A204.1 (cell line): ENCODE measurements at regions not wholly inside any gene's neighbourhood (a gene's known extent, or its start where the extent isn't known, plus 50 kb on each side); places are given as distances from the start of the nearest gene placed in this dataset.
"Not testable (repeated sequence)": the region's sequence is repeated elsewhere in the genome, so short reads cannot be mapped to it uniquely, and the experiment has no call there.

Experiments used
- FAIRE-seq: peaks from 2 replicates; lab custom pipeline; 2012; peaks lifted over from hg19 to GRCh38; lab: Jason Lieb, UNC

DNA sequence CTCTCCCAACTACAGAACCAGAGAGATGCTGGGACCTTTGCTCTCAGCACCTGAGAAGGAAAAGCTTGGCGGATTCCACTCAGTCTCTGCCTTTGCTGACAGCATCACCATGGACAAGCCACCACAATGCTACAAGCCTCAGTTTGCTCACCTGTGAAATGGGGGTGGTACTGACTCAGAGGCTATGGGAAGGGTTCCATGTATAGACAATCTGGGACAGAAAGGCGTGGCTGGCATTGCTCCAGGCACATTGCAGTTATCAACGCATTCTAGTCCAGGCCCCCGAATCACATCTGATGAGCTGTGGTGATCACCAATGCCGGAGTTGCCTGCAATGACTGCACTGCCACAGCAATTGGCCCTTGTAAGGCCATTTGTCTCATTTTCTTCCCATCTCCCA, 72.6 kb downstream of the ISX start:
- no peak for FAIRE-seq

DNA sequence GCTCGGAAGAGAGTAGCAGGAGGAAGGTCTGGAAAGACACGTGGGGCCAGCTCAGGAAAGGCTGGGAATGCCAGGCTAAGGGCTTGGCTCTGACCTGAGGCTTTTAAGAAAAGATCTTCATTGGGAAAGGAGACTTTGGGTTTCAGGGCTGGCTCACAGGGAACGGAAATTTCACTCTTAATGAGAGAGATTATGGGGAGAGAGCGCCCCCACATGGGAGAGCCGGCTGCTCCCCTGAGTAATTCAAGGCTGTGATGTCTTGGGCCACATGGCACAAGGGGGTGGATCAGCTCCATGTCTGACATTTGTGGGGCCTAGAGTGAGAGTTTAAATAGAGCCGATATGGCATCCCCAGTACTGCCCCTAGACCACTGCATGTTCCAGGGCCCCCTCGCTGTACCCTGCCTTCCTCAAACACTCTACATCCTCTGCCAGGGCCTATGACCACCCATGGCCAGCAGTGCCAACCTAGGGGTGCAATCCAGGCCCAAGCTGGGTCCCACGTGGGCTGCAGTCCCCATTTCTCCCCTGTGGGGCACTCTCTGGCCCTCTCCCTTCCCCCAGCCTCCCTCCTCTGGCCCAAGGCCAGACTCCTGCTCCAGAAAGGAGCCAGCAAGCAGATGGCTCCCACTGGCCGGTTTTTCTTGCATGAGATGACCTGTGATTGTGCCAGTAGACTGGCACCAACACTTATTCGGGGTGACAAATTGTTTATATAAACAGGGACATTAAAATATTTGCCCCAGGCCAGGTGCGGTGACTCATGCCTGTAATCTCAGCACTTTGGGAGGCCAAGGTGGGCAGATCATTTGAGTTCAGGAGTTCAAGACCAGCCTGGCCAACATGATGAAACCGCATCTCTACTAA, 75.2 kb downstream of the ISX start:
- FAIRE-seq: no peak

DNA sequence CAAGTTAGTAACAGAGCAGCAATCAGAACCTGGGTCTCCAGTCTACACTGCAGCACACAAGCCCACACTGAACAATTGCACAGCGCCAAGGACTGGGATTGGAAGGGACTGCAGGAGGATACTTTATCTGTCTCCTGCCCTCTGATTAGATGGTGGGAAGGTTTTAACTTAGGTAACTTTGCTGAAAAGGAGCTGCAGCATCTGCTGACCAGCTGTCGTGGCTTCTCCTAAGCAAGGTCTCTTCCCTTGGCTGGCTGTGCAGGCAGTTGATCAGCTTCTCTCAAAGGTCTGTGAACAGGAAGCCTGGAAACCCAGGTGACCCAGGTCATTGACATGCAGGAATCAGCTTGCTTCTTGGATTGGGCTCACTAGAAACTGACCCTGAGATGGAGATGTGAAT, 82.4 kb downstream of the ISX start:
- FAIRE-seq: no peak

DNA sequence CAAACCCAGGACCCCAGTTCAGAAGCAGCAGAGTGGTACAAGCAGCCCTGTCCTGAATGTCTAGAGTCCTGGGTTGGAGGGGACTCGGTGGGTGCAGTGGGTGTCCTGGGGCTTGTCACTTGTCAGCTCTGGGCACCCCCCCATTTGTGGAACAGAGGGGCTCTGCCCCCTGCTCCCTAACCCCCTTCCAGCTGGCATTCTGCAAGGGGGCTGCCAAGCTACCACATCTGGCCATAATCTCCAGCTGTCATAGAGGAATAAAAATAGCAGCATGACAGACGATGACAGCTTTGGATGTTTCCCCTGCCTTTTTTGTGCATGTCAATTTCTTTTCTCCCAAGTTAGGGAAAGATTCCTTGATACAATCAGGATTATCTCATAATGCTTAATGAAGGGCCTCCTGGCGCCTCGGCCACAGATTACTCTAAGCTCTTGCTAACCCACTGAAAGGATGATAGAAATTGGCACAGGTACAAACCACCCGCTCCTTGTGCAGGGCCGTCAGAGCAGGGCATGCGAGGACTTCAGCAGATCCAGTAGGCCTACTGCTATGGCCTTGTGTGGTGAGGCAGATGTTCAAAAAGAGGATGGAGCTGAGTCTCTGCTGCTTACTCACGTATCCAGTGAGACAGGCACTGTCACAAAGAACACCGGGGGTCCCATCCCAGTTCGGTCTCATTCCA, 83.0 kb downstream of the ISX start:
- no peak for FAIRE-seq

DNA sequence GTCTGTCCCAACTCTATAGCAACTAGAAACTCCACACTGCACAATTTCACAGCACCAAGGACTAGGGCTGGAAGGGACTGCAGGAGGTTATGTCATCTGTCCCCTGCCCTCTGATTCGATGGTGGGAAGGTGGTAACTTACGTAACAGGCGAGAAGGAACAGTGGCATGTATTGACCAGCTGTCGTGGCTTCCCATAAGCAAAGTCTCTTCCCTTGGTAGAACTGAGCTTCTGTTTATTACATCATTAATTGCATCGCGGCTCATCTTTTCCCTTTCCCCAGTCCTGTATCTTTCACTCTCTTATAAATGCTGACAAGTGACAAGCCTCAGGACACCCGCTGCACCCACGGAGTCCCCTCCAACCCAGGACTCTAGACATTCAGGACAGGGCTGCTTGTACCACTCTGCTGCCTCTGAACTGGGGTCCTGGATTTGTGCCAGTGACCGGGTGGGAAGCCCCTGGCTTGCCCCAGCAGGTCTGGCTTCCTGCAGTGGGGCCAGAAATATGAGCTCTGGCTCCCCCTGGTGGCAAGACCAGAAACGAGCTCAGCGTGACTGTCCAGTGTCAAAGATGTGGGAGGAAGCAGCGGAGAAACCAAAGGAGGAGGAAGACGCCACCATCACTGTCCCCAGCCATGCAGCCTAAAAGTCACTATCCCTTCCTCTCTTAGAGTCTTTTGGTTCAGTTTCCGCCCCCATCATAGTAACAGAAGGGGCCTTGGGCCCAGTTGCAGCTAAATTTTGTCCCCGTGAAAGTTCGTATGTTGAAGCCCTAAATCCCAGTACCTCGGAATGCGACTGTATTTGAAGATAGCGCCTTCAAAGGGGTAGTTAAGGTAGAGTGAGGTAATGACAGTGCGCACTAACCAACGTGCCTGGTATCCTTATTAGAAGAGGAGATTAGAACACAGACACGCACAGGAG, 84.5 kb downstream of the ISX start:
- no peak for FAIRE-seq

DNA sequence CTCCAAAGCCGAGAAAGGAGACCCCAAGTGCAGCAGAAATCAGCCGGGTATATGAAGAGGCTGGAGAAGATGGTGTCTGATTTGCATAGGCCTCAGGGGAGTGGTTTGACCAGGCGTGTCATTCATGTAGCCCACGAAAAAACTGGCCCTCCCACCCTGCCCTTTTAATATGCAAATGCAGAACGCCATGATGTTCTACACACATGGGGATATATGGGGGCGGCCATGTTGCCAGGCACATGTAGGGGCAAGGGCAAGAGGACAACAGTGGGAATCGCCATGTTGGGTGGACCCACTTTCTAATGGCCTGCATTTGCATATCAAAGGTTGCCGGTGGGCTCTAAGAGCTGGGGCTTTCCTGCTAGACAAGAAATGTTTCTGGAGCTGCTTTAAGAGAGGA, 86.4 kb downstream of the ISX start:
- FAIRE-seq: no peak

DNA sequence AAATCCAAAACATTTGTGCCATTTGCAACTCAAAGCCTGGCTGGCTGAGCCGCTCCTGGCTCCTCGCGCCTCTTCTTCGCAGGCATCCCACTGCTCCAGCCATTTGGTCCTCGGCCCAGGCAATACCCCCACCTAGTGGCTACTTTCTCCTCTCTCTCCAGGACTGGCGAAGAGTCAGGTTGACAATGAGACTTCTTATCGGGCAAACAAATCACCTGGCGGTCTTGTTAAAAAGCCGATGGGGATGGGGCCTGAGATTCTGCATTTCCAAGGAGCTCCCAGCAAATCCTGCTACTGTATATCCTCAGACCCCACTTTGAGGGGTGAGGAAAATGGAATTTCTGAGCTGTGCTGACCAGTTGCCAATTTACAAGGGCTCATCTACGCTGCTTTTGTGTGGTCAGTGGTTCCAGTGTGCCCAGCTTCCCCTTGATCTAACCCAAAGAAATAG, 89.0 kb downstream of the ISX start:
- no peak for FAIRE-seq

DNA sequence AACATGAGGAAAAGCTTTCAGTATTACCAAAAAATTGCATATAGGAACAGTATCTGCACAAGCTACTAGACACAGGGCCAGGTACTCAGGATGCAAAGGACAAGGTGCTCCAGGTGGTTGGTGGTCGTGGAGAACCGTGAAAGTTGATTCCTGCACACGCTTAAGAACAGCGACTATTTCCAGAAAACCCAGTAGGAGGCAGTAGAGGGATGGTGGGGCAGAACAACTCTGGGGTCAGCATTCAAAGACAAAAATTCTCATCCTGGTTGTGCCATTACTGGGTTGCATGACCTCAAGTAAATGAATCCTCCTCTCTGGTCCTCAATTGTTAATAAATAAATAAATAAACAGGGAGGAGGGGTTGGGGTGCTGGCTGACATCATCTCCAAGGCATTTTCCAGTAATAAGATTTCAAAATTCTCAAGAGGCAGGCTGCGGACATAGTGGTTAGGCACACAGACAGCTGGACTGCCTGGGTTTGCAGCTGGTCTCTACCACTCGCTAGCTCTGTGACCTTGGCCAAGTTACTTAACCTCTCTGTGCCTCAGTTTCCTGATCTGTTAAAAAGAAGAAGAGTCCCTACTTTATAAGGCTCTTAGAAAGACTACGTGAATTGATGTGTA, 89.6 kb downstream of the ISX start:
- no peak for FAIRE-seq

DNA sequence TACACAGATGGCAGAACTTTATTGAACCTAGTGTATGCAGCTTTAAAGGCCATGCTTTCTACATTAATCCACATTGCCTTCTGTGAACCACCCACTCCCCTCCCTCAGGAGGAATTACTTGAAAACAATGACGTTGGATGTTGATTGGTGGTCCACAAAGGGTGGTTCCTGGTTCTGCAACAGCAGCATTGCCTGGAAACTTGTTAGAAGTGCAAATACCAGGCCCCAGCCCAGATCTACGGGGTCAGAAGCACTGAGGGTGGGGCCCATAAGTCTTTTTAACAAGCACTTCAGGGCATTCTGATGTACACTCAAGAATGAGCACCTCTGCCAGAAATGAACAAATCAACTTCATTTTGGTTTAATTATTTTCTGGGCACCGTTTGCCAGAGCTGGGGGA, 91.0 kb downstream of the ISX start:
- no peak for FAIRE-seq

DNA sequence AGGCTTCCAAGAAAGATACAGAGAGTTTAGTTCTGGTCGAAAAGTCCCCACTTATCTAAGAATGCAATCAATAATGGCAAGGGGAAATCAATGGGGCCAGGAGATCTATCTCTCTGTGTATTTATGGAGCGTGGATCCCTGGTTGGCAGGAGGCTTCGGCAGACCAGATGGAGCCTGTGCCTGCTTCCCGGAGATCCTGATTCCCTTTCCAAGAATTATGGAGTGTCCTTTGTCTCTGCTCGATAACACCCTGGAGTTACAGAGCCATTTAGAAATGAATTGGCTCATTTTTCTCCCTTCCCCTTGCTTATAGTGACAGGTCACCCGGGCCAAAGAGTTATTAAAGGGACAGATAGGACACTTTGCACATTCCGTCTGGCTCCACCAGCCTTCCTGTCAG, 92.4 kb downstream of the ISX start:
- FAIRE-seq: no peak

DNA sequence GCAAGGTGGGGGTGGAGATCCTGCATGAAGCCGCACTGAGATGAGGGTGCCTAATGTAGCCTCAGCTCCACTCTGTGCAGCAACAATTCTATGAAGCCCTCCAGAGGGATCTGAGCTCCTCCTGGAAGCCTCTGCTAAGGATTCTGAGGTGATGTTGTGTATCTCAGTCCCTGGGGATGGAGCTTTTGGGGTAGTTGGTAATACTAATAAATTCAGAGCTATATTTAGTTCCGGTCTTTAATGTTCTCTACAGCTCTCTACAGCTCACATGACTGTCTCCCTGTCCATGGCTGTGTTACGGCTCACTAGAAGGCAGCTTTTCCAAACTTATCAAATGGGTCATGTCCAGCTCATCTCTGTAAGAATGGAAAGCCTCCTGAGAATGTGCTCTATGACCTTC, 93.4 kb downstream of the ISX start:
- FAIRE-seq: no peak

DNA sequence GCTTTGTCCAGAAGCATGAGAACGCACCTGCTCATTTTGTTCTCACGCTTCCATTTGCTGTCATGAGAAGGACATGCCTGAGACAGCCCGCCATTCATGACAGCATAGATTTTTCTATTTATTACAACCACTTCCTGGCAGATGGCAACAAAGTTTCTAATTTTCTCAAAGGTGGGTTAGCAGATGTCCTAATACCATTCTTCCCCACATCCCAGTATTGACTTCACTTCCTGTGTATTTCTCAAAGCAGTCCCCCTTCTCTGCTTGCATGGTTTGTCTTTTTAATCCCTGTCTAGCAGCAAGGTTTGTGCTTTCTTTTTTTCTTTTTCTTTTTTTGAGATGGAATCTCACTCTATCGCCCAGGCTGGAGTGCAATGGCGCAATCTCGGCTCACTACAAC, 94.3 kb downstream of the ISX start:
- FAIRE-seq: no peak

DNA sequence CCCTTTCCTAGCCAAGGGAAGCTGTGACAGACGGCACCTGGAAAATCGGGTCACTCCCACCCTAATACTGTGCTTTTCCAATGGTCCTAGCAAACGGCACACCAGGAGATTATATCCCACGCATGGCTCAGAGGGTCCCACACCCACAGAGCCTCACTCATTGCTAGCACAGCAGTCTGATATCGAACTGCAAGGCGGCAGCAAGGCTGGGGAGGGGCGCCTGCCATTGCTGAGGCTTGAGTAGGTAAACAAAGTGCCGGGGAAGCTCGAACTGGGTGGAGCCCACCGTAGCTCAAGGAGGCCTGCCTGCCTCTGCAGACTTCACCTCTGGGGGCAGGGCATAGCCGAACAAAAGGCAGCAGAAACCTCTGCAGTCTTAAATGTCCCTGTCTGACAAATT, 91.4 kb upstream of the HMGXB4 start:
- FAIRE-seq: not testable (repeated sequence)

DNA sequence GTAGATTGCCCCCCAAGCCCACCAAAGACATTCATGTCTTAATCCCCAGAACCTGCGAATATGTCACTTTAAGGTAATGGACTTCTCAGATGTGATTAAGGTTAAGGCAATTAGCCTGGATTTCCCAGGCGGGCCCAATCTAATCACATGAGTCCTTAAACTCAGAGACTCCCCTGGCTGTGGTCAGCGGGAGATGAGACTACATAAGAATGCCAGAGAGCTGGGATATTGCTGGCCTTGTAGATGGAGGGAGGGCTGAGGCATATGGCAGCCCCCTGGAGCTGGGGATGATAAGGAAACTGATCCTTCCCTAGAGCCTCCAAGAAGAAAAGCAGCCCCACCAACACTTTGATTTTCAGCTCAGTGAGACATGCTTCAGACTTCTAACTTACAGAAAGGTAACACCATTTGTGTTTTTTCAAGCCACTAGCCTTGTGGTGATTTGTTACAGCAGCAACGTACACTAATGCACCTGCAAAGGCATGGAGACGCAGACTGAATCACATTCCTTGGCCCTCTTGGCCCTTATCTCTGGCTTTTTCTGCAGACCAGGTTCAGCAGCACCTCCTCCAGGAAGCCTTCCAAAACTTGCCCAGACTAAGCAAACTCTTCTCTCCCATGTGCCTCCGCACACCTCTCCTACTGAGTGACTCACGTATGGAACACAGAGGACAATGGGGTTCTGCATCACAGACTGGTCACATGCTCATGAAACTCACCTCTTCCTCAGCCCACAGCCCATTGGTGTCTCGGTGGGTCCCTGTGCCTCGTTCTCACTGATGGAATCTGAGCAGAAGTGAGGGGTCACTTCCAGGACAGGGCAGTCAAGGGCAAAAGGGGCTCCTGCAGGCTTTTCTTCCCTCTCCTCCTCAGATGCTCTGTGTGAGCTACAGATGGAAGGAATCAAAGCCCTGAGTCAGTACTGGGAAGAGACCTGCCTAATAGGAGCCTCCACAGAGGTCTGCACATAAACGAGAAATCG, 86.3 kb upstream of the HMGXB4 start:
- no peak for FAIRE-seq

DNA sequence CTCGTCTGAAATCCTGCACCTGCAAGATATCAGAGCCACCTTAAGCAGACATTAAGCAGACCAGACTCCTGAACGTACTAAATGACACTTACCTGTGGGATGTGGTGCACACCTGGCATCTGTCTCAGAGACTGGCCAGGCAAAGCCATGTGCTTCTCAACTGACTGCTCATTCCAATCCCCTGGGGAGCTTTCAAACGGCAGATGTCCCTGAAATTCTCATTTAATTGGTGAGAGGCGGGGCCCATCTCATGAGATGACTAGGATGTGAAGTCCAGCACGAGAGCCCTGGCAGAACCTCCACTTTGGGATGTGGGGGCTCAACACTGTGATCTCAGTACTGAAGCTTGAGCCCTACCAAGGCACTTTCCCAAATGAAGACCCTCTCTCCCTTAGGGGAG, 84.9 kb upstream of the HMGXB4 start:
- FAIRE-seq: no peak

DNA sequence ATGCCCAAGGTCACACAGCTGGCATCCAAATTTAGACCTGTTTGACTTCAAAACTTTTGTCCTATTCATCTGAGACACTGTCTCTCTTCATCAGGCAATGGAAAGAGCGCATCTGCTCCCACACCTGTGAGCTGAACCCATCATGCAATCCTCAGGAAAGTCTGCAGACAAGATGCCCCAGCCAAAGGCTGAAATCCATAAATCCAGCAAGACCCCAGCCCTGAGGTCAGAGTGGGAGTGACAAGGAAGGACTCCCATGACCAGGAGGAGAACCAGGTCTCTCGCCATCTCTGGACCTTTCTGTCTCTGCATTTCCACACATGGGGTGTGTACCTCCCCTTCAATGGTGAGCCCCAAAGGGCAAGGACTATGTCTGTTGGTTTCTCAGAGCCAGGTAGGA, 83.6 kb upstream of the HMGXB4 start:
- FAIRE-seq: no peak

DNA sequence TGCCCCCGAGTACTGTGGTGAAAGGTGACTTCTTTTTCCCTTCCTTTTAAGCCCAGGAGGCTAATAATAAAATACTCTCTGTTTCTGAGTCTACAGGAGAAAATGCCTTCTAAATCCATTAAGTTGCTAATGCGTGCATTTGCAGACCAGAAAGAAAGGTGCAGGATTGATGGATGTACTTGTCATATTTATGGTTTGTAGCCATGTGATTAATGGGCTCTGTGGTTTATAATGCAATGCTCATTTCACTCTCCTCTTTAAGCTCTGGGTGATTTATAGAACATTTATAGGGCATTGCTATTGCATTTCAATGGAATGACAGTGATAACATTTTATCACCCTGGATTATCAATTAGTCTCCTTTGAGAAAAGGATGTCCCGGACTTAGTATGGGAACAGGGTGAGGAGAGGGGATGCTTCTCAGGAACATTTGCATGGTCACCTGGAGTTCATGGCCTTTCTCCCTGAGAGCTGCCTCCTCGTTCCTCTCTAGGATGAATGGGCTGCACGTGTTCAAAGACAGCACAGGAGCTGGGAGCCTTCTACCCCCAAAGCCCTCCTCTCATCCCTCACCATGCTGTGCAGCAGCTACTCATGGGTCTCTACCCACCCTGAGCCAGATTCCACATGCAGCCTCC, 82.8 kb upstream of the HMGXB4 start:
- FAIRE-seq: no peak

DNA sequence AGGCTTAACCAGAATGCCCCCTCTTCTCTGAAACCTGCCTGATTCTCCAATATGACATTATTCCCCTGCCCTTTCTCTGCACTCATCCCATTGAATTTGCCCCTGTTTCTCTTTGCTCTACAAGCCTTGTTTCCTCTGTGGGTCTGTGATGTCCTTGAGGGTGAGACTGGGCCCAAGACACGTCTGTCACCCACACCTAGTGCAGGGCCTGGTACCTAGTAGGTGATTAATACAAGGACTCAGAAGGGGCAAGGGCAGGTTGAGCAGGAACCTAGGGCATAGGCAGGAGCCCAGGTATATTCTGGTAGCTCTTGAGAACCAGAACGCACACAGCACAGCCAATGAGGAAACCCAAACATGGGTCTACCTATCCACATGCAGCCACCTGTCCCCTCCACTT, 81.9 kb upstream of the HMGXB4 start:
- FAIRE-seq: no peak

DNA sequence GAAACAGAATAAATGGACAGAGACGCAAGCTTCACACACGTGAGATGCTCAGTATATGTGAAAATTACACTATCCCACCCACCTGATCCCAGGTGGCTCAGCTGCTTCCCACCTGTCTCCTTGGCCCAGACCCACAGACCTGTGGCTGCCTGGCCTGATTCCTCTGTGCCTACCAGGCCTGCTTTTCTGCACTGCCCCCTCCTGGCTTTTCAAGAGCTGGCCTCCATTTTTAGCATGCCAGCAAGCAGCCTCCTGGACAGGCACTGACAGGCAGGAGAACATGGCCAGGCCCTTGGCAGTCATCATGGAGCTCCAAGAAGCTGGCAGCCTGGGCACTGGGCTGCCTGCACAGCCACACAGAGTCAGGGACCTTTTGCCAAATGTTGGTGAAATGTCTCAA, 79.5 kb upstream of the HMGXB4 start:
- no peak for FAIRE-seq

DNA sequence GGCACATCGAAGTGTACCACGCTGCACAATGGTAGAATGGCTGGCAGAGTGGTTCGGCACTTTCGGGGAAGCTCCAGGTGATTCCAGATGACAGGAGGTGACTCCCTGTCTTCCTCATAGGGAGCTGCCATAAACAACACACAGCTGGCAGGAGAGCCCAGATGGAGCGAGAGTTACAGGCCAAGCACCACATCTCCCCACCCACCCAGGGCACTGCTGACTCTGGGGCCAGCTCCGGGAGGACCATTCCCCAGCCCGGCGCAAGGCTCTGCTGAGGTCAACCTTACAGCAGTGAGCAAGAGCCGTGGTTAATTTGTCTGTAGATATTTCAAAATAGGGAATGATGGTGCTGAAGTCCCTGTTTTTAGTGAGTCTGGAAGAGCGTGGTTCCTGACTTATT, 78.8 kb upstream of the HMGXB4 start:
- FAIRE-seq: no peak

DNA sequence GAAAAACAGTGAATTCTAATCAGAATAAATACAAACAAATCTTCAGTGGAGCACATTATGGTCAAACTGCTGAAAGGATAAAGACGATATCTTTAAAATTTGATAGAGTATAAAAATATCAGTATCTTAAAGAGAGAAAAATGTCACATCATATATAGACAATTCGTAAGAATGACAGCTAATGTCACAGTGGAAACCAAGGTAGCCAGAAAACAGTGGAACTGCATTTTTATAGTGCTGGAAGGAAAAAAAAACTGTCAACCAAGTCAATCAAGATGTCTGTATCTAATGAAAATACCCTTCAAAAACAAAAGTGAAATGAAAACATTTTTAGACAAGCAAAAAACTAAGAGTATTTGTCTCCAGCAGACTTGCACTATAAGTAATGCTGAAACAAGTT, 73.4 kb upstream of the HMGXB4 start:
- no peak for FAIRE-seq
